Inferior parietal cortex (tissue), 1 donor: ENCODE measurements at regions not wholly inside any gene's neighbourhood (a gene's known extent, or its start where the extent isn't known, plus 50 kb on each side); places are given as distances from the start of the nearest gene placed in this dataset.

Experiments
- DNase-seq: peaks from one replicate; pipeline ENCODE4 v3.0.0-alpha.2; 2016; ENCODE audit errors: extremely low spot score

DNA sequence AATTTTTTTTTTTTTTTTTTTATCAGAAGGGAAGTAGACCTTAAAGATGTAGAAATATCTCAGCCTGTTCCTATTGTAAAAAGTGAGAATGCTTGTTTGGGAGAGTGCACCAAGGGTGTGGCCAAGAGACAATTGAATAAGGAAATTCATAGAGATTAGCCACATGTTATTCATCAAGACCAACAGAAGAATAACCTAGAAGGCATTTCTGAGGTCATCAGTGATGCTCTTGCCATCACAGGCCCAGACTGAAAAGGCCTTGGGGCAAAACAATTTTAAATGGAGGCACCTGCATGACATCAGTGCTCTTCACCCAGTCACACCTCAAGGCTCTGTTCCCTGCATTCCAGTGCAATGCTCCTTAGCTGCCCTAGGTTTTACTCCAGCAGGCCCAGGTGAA is 2043.3 kb upstream of the PIK3C3 start:
- DNase-seq: no peak

DNA sequence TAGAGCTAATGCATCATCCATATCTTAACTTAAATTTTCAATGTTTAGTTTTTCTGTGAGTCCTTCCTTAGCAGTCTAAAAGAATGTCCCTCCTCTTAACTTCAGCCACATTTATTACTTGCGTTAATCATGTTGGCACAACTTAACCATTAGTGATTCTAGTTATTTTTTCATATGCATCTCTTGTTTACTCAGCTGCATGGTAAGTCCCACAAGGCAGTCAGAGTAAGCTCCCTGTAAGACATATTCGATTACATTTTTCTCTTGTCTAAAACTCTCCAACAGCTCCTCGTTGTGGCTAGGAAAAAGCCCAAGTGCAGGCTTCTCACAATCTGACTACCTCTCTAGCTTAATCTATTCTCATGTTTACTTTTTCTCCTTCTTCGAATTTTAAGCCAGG is 2045.3 kb upstream of the PIK3C3 start:
- no peak for DNase-seq

DNA sequence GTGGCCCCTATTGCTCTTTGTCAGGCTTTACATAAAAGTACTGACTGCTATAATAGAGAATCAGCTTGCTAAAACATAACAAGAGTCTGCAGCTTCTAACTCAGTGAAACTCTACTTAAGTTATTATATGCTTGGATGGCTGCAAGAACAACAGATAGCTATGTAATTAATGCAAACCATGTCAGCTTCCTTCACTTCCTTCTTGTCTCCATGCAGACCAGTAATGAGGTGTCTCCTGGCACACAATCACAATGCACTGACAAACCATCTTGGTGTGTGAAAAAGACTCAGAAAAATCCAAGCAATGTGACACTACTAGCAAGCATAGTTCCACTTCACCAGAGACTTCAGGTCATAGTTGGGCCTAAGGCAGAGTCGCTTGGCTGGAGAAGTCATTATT is 2068.9 kb upstream of the PIK3C3 start:
- DNase-seq: no peak

DNA sequence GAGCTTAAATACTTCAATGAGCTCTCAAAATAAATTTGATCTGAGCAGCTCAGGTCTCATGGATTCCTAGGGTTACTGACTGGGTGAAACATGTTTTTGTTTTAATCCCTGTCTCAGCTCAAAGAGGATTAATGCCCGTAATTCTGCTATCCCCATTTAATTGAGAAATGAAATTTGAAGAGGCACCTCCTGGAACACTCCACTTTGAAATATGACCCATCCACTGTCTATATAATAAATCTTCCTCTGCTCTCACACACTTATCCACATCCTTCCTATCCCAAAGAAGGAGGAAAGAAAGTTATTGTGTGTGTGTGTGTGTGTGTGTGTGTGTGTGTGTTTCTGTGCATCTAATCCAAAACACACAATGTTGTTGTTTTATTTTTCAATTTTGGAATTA is 2082.4 kb upstream of the PIK3C3 start:
- no peak for DNase-seq

DNA sequence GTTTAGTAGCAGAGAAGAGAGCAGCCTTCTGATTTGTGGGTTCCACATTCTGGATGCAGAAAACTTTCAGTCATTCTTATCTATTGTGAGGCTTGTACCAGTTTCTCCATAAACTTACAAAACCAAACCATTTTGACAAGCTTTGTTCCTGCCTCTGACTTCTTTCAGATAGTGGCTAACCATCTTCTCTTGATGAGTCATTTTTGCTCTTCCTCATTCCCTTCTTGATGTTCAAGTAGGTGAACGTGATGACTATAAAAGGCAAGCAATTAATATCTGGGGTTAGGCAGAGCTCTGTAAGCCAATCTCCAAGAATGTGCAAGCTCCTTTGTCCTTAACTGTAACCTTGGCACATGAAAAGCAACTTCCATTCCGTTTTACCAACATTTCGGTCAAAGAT is 2083.1 kb upstream of the PIK3C3 start:
- DNase-seq: no peak

DNA sequence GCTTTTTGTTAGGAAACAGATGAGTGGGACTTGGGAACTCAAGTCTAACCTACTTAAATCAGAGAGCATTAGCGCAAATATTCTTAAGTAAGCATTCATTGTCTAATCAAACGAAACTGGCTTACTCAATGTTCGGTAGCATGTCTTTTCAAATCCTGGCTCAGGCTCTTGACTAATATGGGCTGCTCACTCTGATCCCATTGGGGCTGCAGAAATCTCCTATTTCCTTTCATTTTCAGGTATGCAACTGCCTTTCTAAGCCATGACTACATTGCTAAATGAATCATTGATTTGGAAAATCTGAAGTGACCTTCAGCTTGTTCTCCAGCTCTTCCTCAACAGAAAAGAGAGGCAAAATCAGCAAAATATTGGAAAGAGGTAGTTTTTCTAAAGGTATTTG is 2084.4 kb upstream of the PIK3C3 start:
- DNase-seq: no peak

DNA sequence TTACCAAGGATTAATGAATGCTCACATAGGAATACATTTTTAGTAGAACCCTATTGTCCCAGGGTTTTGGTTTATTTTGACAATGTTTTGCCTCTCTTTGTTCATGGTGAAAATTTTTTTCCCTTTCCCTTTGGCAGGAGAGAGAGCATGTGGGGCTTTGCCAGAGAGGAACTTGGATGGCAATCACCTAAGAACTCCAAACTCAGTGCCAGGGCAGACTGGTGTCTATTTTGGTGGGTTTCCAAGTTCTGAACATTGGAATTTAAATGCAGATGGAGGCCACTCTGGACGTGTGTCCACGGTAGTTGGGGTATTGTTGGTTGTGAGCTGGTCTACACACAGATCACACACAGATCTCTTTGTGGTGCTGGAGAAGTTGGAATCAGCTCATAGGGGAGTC is 2091.1 kb upstream of the PIK3C3 start:
- DNase-seq: peak; percentile 23

DNA sequence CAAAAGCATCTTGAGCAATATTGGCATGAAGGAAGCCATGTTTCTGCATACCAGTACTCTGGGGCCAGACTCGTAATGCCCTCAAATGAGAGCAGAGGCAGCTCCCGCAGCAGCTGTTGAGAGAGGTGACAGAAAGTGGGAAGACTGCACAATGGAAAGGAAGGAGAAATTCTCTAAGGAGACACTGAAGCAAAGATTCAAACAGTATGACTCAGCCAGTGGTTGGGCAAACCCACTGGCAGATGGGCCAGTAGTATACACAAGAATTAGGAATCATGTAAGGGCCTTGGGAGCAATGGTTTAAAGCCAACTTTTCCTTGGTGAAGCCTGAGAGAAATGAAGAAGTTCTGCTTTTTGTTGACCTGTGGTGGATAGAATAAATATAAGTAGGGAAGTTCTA is 2092.7 kb upstream of the PIK3C3 start:
- DNase-seq: no peak

DNA sequence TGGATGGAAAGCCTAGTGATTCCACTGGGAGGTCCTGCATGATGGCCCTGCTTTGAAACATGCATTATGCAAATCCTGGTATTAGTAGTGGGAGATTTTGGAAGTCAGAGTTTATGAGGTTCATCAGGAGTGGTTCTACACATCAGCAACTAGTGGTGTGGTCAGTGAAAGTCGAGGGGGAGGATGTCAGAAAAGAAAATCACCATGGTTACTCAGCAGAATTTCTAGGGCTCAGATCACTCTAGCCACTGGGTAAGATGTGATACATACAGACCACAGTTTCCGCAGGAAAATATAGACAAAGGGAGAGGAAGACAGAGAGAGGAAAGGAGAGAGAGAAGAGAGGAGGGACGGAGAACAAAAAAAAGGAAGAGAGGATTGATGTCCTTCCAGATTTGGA is 2100.7 kb upstream of the PIK3C3 start:
- DNase-seq: no peak

DNA sequence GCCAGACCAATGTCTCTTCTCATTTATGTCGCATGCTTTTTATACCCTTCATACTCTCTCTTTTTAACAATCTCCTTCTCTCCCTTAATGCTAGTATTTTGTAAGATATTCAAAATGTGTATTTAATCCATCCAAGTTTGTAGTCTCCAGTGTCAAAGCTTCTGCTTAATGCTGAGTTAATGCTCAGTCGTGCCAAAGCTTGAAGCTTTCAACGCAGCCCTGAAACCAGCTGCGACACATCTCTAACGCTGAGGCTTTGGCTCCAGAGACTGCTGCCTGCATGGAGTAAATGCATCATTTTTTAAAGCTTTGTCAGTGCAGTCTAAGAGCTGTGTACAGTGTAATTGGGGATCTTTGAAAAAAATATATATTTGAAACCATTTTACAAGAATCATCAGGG is 2108.8 kb upstream of the PIK3C3 start:
- peak; percentile 11 for DNase-seq

DNA sequence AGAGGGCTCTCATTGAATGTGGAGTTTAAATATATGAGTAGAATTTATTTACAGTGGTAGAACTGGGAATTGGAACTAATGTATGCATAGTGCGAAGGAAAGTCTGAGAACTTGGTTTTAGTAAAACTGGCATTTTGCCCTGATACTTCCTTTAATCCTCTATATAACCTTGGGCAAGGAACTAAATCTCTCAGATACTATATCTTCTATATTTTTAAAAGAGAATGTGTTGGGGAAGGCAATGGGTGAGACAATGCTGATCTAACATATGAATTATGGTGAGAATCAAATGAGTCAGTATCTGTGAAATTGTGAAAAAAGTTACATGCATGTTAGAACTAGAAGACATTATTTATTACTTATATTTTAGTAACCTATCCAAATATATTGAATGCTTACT is 2109.4 kb upstream of the PIK3C3 start:
- DNase-seq: no peak

DNA sequence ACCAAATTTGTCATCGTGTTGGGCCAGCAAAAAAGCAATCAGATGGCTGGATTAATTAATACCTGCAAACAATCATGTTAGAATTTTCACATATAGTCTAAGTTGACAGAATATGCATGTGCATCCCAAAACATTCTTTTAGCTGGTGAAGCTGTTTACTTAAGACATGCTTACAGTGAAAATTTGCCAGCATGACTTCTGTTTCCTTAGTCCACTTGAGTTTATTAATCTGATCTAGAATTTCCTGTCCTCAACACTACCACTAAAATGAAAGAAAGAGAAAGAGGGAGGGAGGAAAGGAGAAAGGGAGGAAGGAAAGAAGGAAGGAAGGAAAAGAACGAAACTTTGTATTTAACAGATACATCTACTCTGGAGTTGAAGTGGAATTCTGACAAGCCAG is 2109.9 kb upstream of the PIK3C3 start:
- DNase-seq: no peak

DNA sequence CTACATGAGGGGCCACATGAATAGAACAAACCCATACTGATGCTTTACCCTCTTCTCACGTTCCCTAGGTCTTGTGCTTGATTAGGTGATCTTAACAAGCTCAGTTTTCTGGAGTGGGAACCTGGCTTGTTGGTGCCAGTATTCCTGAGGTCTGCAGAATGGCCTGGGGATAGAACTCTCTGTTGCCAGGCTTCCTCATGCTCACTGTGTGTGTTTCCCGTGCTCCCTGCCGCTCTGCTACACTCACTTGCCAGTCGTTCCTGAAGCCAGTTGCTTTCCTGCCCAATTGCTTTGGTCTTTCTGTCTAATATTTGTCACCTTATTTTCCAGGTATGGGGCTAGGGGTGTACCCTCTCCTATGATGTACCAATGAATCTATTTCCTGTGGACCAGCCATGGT is 2111.5 kb upstream of the PIK3C3 start:
- DNase-seq: no peak

DNA sequence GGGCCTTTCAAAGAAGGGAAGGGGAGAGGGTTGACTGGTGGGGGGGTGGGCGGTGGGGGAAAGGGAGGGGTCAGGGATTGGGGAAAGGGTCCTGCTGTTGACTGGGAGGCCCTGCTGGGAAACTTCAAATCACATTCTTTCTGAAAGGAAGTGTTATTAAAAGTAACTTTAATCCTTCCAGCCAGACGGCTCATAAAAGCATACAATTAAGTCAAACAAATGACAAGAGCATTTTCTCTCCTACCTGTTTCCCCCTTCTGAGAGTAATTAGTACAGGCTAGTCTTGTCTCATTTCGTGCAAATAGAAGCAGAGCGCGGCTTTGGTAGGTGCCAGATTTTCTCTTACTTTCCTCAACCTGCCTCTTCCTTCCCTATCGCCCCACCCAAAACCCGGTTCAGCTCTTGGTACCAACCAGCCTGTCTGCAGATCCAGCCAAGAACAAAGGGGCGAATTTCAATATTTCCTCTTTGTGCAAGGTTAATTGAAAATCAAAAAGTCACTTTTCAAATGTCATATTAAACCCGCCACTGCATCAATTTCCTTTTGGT is 2112.6 kb upstream of the PIK3C3 start:
- peak; percentile 15 for DNase-seq

DNA sequence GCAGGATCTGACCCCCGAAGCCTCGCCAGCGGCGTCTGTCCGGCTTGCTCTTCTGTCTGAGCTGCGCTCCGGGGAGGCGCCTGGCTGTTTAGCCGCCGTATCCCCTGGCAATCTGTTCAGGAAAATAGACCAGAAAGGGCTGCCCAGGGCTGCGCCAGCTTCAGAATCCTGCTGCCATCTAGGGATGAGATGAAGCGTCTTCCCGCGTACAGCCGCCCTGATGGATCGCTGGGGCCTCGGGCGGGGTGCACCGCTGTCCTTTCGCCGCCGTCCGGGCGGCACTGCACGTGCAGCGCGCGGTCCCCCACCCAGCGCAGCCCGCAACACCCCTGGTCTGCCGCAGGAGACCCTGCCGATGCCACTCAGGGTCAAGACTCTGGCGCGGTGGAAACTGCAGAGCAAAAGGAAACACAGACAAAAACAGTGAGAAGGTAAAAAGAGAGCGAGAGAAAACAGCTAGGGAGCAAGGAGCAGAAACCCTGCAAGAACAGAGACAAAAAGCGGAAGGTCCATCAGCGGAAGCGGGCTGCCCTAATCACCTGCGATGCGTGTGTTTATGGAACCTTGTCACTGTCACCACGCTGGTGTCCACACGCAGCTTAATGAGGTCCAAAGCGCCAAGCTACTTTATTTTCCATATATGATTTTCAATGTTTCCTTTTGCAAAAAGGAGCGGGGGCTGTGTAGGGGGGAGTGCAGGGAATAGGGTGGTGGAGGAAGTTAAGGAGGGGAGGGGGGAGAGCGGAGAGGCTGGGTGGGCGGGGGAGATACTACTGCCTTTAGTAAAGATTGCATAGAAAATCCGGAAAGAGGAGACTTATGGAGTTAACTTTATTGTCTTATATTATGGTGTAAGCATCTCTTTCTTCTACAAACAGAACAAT is 2113.3 kb upstream of the PIK3C3 start:
- DNase-seq: peak; percentile 70

DNA sequence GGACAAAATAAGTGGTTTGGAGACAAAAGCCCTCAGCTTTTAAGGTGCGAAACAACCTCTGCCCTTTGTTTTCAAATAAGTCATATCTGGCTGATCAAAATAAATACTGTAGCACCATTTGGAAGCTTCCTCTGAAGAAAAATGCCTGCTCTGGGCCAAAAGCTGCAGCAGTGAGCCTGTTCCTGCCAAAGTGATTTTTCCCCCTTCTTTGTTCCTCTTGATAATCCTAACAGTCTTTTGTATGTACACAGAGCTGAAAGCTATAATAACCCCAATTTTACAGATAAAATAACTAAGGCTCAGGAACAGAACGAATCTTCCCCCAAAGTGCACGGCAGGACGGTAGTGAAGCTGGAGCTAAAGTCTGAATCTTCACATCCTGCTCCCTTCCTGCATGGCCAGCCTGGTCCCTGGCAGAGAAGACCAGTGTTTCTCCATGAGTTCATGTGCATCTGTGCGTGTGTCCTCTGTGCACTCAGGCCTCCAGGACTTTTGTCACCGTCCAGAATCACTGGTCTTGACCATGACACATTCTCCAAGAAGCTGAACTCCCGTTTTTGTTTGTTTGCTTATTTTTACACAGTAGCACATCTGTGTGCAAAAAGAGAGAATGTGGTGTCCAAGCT is 2114.1 kb upstream of the PIK3C3 start:
- DNase-seq: no peak

DNA sequence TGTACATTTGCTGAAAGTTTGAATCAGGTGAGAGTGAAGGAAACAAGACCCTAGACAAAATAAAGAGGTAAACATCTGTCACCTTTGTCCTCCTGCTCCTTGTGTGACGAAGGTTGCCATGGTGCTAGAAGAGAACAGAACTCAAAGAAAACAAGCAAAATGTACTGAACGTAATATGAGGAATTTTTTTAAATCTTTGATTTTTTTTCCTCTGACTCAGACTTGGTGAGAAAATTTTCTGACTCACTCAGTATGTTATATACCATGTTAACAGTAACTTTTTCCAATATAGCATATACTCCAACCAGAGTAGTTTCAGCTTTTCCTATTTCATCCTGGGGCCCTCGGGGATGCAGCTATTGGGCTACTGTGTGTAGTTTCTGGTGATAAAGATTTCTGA is 2114.6 kb upstream of the PIK3C3 start:
- peak; percentile 21 for DNase-seq

DNA sequence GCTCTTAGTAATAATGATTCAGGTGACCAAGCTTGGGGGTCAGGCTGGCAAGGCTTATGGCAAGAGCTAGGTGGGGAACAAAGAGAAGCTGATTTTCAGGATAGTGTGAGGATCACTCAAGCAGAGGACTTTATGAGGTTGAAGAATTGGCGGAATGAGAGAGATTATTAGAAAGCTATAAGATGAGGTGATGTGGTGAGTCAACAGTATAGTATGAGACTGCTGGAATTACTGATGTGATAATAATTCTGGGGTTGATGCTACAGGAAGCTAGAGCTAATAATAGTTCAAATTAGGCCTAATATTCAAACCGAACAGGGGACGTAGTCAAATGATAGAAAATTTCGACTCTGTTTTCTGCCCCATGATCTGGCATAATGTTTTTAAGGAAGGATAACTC is 2115.3 kb upstream of the PIK3C3 start:
- no peak for DNase-seq

DNA sequence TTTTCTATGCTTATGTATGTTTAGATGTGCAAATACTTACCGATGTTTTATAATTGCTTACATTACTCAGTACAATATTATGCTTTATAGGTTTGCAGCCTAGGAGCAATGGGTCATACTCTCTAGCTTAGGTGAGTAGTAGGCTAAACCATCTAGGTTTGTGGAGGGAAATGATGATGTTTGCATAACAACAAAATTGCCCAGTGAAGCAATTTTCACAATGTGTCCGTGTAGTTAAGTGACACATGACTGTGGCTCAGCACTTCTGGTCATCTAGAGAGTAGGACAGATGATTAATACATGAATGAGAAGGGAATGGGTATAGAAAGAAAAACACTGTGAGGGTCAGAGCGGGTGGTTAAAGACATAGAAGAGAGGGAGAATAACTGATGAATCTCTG is 2116.2 kb upstream of the PIK3C3 start:
- no peak for DNase-seq

DNA sequence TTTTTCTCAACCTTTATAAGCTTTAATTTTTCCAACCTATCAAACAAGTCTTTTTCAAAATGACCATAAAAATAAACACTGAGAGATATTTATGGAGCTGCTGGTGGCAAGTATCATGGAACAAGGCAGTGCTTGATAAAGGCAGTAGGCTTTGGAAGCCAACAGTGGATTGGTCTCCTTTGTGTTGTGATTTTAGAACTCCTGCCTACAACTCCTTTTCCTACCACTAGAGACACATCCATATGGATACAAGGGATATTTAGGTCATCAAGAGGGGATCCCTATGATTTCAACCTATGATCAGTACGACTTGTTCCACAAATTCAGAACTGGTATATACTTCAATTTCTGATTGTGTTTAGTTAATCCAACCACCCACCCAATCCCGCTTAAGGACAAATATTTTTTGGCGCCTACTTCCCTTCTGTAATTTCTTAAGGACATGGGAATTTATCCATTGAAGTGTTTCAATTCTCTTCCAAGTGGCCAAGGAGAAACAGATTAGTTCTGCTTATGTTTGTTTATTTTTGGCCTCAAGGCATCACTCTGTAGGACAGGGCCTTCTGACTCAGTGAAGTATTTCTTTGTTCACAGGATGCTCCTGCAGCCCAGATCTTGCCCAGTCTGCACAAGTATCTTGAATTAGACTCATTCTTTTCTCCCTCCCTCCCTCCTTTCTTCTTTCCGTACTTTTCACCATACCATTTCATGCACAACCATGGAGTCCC is 2119.6 kb upstream of the PIK3C3 start:
- DNase-seq: no peak

DNA sequence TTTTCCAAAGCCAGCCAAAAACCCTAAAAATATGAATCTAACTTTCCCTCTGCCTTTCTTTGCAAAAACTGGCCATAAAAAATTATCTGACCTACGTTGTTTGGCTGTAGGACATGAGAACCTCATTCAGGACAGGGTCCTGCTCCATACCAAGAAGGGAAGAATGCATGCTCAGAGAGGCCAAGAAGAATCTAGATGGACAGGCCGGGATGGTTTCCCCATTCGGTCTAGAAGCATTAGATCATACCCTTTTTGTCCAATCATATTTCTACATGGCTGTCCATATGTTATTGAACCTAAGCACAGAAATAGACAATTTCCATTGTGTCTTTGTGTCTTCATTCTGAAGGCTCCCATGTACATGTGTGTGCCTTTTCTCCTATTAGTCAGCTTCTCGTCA is 2120.4 kb upstream of the PIK3C3 start:
- DNase-seq: no peak

DNA sequence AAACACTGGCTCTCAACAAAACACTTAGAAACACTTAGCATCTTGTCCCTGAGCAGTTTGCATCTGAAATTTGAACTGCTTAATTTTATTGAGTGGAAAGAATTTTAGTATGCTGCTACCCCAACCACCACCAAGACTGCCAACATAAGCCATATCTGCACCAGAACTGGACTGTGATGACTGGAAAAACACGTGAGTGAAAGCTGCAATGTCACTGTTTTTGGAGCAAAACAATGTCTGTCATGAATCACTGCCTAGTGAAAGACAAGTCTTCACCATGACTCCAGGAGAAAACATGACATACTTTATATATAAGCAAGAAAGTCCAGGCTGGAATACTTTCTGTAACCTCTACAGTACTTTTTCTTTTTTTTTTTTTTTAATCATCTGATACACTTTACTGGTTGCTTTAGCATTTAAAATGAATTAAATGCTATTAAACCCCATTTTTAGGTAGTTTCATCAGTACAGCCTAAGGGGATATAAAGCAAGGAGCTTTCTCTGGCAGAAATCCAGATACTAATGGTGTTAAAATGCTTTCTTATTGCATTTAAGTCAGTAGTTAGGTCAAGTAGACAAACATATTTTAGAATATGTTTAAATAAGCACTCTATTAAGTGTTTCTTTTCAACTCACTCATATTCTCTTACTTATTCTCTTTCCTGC is 2129.4 kb upstream of the PIK3C3 start:
- no peak for DNase-seq
